Loucy (cell line): ENCODE measurements at regions not wholly inside any gene's neighbourhood (a gene's known extent, or its start where the extent isn't known, plus 50 kb on each side); places are given as distances from the start of the nearest gene placed in this dataset.

Experiments used
- H2AFZ ChIP-seq: fragments of 200-600 bp; sonication (generic); 2 replicates; pipeline ENCODE4 v1.6.0; 2016; ENCODE audit warnings: antibody characterized with exemption, mild to moderate bottlenecking, low read length, moderate library complexity
- H3F3A ChIP-seq: fragments of 200-600 bp; 2 replicates; pipeline ENCODE4 v1.6.0; 2016; ENCODE audit warnings: antibody characterized with exemption, low read depth, mild to moderate bottlenecking
- H3K27me3 ChIP-seq: fragments of 200-600 bp; sonication (generic); 2 replicates; pipeline ENCODE4 v1.6.1; 2014; ENCODE audit warnings: low read length, mild to moderate bottlenecking; ENCODE audit not compliant: insufficient read depth, poor library complexity, severe bottlenecking
- H3K36me3 ChIP-seq: fragments of 200-600 bp; sonication (generic); 2 replicates; pipeline ENCODE4 v1.6.1; 2016; ENCODE audit warnings: low read length; ENCODE audit not compliant: insufficient read depth
- H3K4me1 ChIP-seq: fragments of 200-600 bp; sonication (generic); 2 replicates; pipeline ENCODE4 v1.5.1; 2014; ENCODE audit warnings: low read length, mild to moderate bottlenecking; ENCODE audit not compliant: insufficient read depth, poor library complexity, severe bottlenecking
- H3K4me2 ChIP-seq: fragments of 200-600 bp; sonication (generic); 2 replicates; pipeline ENCODE4 v1.6.0; 2014; ENCODE audit warnings: antibody characterized with exemption, low read length, low read depth, mild to moderate bottlenecking; ENCODE audit not compliant: poor library complexity, severe bottlenecking
- H3K4me3 ChIP-seq: fragments of 200-600 bp; sonication (generic); 2 replicates; pipeline ENCODE4 v1.5.1; 2014; ENCODE audit warnings: low read length, mild to moderate bottlenecking, mixed read lengths; ENCODE audit not compliant: poor library complexity, severe bottlenecking
- H3K79me2 ChIP-seq: fragments of 200-600 bp; sonication (generic); 2 replicates; pipeline ENCODE4 v1.6.1; 2014; ENCODE audit warnings: low read length; ENCODE audit not compliant: insufficient read depth
- H3K9ac ChIP-seq: fragments of 200-600 bp; sonication (generic); 2 replicates; pipeline ENCODE4 v1.6.0; 2014; ENCODE audit warnings: mild to moderate bottlenecking, low read depth, low read length, moderate library complexity; ENCODE audit not compliant: poor library complexity, severe bottlenecking
- H3K9me2 ChIP-seq: fragments of 200-600 bp; sonication (generic); replicated peaks from 2 replicates; pipeline ENCODE4 v1.6.1; 2016; ENCODE audit warnings: low read depth, low read length, mixed read lengths
- H3K9me3 ChIP-seq: fragments of 200-600 bp; sonication (generic); 2 replicates; pipeline ENCODE4 v1.6.1; 2014; ENCODE audit warnings: mild to moderate bottlenecking, antibody characterized with exemption, low read length, low read depth; ENCODE audit not compliant: insufficient read depth
- H4K20me1 ChIP-seq: fragments of 200-600 bp; sonication (generic); 2 replicates; pipeline ENCODE4 v1.6.0; 2014; ENCODE audit warnings: antibody characterized with exemption, low read length, mild to moderate bottlenecking; ENCODE audit not compliant: insufficient read depth, poor library complexity, severe bottlenecking
- EZH2phosphoT487 ChIP-seq: fragments of 200-600 bp; IDR thresholded peaks from 2 replicates; pipeline ENCODE4 v1.6.1; 2018; ENCODE audit warnings: antibody characterized with exemption, mild to moderate bottlenecking, moderate library complexity, borderline replicate concordance
- TF ChIP-seq, protein P1 (sequence below): fragments of 200-600 bp; sonication (generic); conservative IDR thresholded peaks from 2 replicates; pipeline ENCODE4 v1.5.1; 2014; ENCODE audit warnings: mild to moderate bottlenecking, antibody characterized with exemption, low read length

DNA sequence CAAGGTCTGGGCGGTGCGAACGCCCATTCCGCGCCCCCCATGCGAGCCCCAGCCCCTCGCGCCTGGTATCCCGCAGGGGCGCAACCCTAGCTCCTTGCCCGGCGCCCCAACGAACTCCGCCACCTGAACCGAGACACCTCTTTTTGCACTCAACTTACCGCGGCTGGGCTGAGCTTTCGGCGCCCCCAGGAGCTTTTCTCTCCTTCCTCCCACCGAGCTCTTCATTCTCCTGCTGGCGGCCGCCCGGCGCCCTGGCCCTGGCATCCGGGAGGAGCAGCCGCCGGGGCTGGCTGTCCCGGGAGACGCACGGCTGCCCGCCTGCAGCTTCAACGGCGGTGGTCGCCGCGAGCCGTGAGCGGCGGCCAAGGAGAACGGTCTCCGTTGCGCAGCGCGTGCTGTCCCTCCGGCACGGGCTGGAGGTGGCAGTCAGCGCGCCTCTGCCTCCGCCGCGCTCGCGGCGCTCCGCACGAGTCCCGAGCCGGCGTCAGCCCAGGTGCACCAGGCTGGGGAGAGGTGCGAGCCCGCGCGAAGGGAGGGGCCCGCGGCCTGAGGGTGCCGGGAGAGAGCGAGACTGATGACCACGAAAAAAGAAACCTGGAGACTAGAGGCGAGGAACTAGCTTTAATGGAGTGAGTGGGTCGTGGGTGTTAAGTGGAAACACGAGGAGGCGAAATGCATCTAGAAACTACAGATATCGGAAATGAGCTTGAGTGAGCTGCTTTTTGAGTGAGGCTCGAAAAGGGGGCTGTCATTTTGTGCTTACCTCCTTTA is 621.5 kb upstream of the ZNF385D start:
- Histone ChIP-seq H3K4me2 (no peak overlapping the region), H3K36me3 (no peaks in the 10 kb centered on the region), H3K9ac (no peak overlapping the region), H3K79me2 (no peaks in the 10 kb centered on the region), H3K4me1 (no peaks in the 10 kb centered on the region), H2AFZ (no peak overlapping the region), H3K4me3 (no peak overlapping the region), H3K9me2 (no peaks in the 10 kb centered on the region), H4K20me1 (no peaks in the 10 kb centered on the region), H3K9me3 (no peaks in the 10 kb centered on the region; the same call in 1 of the 2 replicates), H3K27me3 (no peaks in the 10 kb centered on the region), H3F3A (no peaks in the 10 kb centered on the region)
- TF ChIP-seq, protein P1, sequence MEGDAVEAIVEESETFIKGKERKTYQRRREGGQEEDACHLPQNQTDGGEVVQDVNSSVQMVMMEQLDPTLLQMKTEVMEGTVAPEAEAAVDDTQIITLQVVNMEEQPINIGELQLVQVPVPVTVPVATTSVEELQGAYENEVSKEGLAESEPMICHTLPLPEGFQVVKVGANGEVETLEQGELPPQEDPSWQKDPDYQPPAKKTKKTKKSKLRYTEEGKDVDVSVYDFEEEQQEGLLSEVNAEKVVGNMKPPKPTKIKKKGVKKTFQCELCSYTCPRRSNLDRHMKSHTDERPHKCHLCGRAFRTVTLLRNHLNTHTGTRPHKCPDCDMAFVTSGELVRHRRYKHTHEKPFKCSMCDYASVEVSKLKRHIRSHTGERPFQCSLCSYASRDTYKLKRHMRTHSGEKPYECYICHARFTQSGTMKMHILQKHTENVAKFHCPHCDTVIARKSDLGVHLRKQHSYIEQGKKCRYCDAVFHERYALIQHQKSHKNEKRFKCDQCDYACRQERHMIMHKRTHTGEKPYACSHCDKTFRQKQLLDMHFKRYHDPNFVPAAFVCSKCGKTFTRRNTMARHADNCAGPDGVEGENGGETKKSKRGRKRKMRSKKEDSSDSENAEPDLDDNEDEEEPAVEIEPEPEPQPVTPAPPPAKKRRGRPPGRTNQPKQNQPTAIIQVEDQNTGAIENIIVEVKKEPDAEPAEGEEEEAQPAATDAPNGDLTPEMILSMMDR, result no peak
- no peak for TF ChIP-seq EZH2phosphoT487

DNA sequence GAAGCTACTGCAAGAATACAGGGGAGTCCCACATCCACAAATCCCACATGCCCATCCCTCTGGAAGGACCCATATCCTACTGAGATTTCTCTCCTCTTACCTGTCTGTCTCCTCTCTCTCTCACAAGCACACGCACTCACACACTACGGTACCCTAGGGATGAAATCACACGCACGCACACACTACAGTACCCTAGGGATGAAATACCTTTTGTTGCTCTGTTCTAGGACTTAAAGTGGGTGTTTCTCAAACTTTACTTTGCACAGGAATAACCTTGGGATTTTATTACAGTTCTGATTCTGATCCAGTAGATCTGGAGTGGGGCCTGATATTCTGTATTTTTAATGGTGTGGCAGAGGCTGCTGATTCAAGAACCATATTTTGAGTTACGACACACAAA is 622.2 kb upstream of the ZNF385D start:
- H3K9me2 ChIP-seq, result no peaks in the 10 kb centered on the region
- no peaks in the 10 kb centered on the region for H3K4me1 ChIP-seq
- no peak for TF ChIP-seq EZH2phosphoT487
- TF ChIP-seq, protein P1, result no peak
- H3K79me2 ChIP-seq, result no peaks in the 10 kb centered on the region
- H4K20me1 ChIP-seq, result no peaks in the 10 kb centered on the region
- no peaks in the 10 kb centered on the region for H3K36me3 ChIP-seq
- no peak overlapping the region for H3K4me3 ChIP-seq
- no peaks in the 10 kb centered on the region for H3F3A ChIP-seq
- no peak overlapping the region for H2AFZ ChIP-seq
- no peak overlapping the region for H3K4me2 ChIP-seq
- no peaks in the 10 kb centered on the region; the same call in 1 of the 2 replicates for H3K9me3 ChIP-seq
- no peak overlapping the region for H3K9ac ChIP-seq
- no peaks in the 10 kb centered on the region for H3K27me3 ChIP-seq

DNA sequence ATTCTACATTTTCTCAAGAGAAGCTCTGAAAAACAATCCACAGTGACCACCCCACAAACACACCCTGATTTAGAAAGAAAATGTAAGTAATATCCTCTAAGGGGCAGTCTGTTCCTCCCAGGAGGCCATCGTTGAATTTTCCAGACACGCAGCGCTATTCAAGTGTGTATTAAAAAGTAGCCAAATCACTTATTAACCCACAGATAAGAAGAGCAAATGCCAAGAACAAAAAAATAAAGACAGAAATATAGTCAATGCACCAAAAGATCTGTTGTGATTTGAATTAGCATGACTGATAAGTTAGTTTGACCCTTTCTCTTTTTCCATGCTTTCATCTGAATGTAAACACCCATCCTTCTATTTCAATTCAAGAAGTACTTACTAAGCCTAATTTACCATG is 622.8 kb upstream of the ZNF385D start:
- no peaks in the 10 kb centered on the region for H3K27me3 ChIP-seq
- no peak overlapping the region for H3K4me2 ChIP-seq
- no peaks in the 10 kb centered on the region for H4K20me1 ChIP-seq
- no peaks in the 10 kb centered on the region for H3K79me2 ChIP-seq
- H3K9me3 ChIP-seq, result no peaks in the 10 kb centered on the region; the same call in 1 of the 2 replicates
- no peaks in the 10 kb centered on the region for H3K4me1 ChIP-seq
- no peaks in the 10 kb centered on the region for H3K36me3 ChIP-seq
- no peaks in the 10 kb centered on the region for H3F3A ChIP-seq
- no peak overlapping the region for H3K9ac ChIP-seq
- H2AFZ ChIP-seq, result no peak overlapping the region
- no peaks in the 10 kb centered on the region for H3K9me2 ChIP-seq
- TF ChIP-seq EZH2phosphoT487, result no peak
- TF ChIP-seq, protein P1, result no peak
- no peak overlapping the region for H3K4me3 ChIP-seq
